ENCODE measurements at regions not wholly inside any gene's neighbourhood (a gene's known extent, or its start where the extent isn't known, plus 50 kb on each side); places are given as distances from the start of the nearest gene placed in this dataset.

DNA sequence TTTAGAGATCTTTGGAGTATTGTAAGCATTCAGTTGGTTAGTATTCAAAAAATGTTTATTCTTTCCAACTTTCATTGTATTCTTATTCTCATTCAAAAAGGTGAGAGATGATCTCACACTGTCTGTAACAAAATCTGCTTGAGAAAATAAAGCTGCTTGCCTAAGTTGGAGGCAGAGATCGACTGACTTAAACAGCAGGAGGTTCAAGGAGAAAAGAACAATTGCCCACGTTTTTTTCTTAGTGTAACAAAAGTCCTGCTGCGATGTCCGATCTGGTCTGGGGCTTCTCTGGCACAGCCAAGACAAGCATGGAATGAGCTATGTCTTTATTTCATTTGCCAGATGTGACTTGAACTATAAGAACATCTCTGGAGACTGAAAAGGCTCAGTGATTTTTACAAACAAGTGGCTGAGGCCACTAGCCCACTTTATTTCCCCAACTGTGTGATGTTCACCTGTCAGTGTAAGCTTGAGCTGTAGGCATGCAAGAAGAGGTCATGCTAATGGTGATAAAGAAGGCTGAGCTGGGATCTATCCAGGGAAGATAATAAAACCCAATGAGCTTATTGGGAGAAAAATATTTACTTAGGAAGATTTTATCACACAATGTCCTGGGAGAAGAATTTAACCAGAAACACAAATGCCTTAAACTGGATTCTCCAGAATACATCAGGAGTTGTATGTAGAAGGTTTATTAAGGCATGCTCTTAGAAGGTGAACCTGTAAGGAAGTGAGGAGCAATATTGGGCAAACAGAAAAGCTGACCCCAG, 580.1 kb upstream of the BTBD3 start:
- no peak for DNase-seq
- no peaks in the 10 kb centered on the region for H3K27me3 ChIP-seq
- TF ChIP-seq CTCF (IDR thresholded peaks at IDR 0.05) (no peak), POLR2AphosphoS5 (IDR thresholded peaks at IDR 0.05) (no peak), EP300 (IDR thresholded peaks at IDR 0.05) (no peak), POLR2A (IDR thresholded peaks at IDR 0.05) (no peak)
- 63 to 69% methylated on average over 4 of the region's 4 CpGs for WGBS, 2 donors
- no peaks in the 10 kb centered on the region for H3K36me3 ChIP-seq
- no peaks in the 10 kb centered on the region for H3K9me3 ChIP-seq
- no peak overlapping the region for H3K27ac ChIP-seq
- intact Hi-C loops (cut with DNase I) = no loop called here
- no peak overlapping the region for H3K4me3 ChIP-seq
- H3K4me1 ChIP-seq = no peaks in the 10 kb centered on the region

GRCh38 chr20:11338496-11339306, 579.0 kb upstream of the BTBD3 start:
- Histone ChIP-seq H3K27ac (no peak overlapping the region), H3K9me3 (no peaks in the 10 kb centered on the region), H3K4me3 (no peak overlapping the region), H3K27me3 (no peaks in the 10 kb centered on the region), H3K36me3 (no peaks in the 10 kb centered on the region), H3K4me1 (no peaks in the 10 kb centered on the region)
- intact Hi-C loops (cut with DNase I) = no loop called here
- no peak for DNase-seq
- TF ChIP-seq POLR2AphosphoS5 (IDR thresholded peaks at IDR 0.05) (no peak), POLR2A (IDR thresholded peaks at IDR 0.05) (no peak), EP300 (IDR thresholded peaks at IDR 0.05) (no peak), CTCF (IDR thresholded peaks at IDR 0.05) (no peak)
- 86 to 93% methylated on average over 2 of the region's 2 CpGs for WGBS, 2 donors

DNA sequence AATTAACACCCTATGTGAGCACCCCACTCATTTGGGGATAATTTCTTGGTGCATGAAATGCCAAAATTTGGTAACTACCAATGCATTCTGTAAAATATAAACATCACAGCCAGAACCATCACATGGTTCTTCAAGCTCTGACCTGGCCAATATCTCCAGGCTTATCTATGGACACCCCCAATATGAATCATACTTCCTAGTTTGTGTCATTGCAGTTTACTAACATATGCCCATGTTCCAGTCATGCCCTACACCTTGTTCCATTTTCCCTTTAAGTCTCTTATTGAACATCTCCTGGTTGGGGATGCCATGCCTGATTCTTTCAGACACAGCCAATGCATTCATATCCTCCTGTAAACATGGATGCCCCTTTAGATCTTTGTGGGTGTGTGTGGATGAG, 572.8 kb upstream of the BTBD3 start:
- Histone ChIP-seq H3K36me3 (no peaks in the 10 kb centered on the region), H3K27ac (no peak overlapping the region), H3K4me1 (no peaks in the 10 kb centered on the region), H3K9me3 (no peaks in the 10 kb centered on the region), H3K4me3 (no peak overlapping the region), H3K27me3 (no peaks in the 10 kb centered on the region)
- DNase-seq = no peak
- TF ChIP-seq CTCF (IDR thresholded peaks at IDR 0.05) (no peak), POLR2AphosphoS5 (IDR thresholded peaks at IDR 0.05) (no peak), EP300 (IDR thresholded peaks at IDR 0.05) (no peak), POLR2A (IDR thresholded peaks at IDR 0.05) (no peak)
- intact Hi-C loops (cut with DNase I) = no loop called here

DNA sequence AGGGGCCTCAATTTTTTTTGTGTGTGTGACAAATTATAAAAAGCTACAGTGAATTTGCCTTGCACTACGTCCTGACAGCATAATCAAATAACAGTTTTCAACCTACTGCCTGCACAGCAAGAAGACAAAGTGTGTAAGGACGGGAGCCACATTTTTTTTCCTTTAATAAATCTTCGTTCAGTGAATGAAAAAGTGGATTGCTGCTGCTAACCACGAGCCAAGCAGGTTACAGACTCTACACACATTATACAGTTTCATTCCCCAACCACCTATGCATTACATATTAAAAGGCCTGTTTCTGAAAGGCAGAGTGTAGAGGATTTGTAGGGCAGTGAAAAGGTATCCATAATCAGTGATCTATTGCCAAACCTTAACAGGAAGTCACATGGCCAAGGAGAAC, 570.0 kb upstream of the BTBD3 start:
- Histone ChIP-seq H3K27me3 (no peaks in the 10 kb centered on the region), H3K27ac (no peak overlapping the region), H3K9me3 (no peaks in the 10 kb centered on the region), H3K4me3 (no peak overlapping the region), H3K4me1 (no peaks in the 10 kb centered on the region), H3K36me3 (no peaks in the 10 kb centered on the region)
- 84 to 85% methylated on average over 4 of the region's 4 CpGs for WGBS, 2 donors
- DNase-seq = no peak
- intact Hi-C loops (cut with DNase I) = no loop called here
- TF ChIP-seq EP300 (IDR thresholded peaks at IDR 0.05) = no peak
- no peak for TF ChIP-seq CTCF (IDR thresholded peaks at IDR 0.05)
- TF ChIP-seq POLR2AphosphoS5 (IDR thresholded peaks at IDR 0.05) = no peak
- no peak for TF ChIP-seq POLR2A (IDR thresholded peaks at IDR 0.05)

Data from sigmoid colon (tissue), 6 donors.